ENCODE measurements at regions not wholly inside any gene's neighbourhood (a gene's known extent, or its start where the extent isn't known, plus 50 kb on each side); places are given as distances from the start of the nearest gene placed in this dataset.
A peak's percentile ranks its signal among the peaks of the same experiment; 100 is the strongest.
"Not testable (repeated sequence)": the region's sequence is repeated elsewhere in the genome, so short reads cannot be mapped to it uniquely, and the experiment has no call there.

GRCh38 chr2:156959481-156959880 is 298.0 kb upstream of the GALNT5 start:
- H3K4me3 ChIP-seq (ENCODE audit: low read depth, low read length): no peak overlapping the region
- H3K27ac ChIP-seq: no peak overlapping the region
- no peaks in the 10 kb centered on the region for H3K27me3 ChIP-seq (ENCODE audit: insufficient read depth, low read depth, severe bottlenecking)
- no peak for TF ChIP-seq CTCF (IDR thresholded peaks at IDR 0.05; ENCODE audit: low read depth, low read length)
- peaks cover 12% of the 10 kb centered on the region for H3K9me3 ChIP-seq (ENCODE audit: severe bottlenecking)
- H3K36me3 ChIP-seq: no peaks in the 10 kb centered on the region
- no peak for DNase-seq

GRCh38 chr2:156982615-156983014 is 274.9 kb upstream of the GALNT5 start:
- DNase-seq: no peak
- H3K36me3 ChIP-seq: no peaks in the 10 kb centered on the region
- no peak for TF ChIP-seq CTCF (IDR thresholded peaks at IDR 0.05; ENCODE audit: low read depth, low read length)
- H3K27me3 ChIP-seq (ENCODE audit: insufficient read depth, low read depth, severe bottlenecking): no peaks in the 10 kb centered on the region
- no peaks in the 10 kb centered on the region for H3K9me3 ChIP-seq (ENCODE audit: severe bottlenecking)
- no peak overlapping the region for H3K4me3 ChIP-seq (ENCODE audit: low read depth, low read length)
- H3K27ac ChIP-seq: no peak overlapping the region

GRCh38 chr2:156986339-156986988 is 271.0 kb upstream of the GALNT5 start:
- Histone ChIP-seq H3K4me3 (ENCODE audit: low read depth, low read length) (no peak overlapping the region), H3K27me3 (ENCODE audit: insufficient read depth, low read depth, severe bottlenecking) (no peaks in the 10 kb centered on the region), H3K9me3 (ENCODE audit: severe bottlenecking) (no peaks in the 10 kb centered on the region), H3K36me3 (no peaks in the 10 kb centered on the region), H3K27ac (no peak overlapping the region)
- peak; percentile 12 for DNase-seq
- TF ChIP-seq CTCF (IDR thresholded peaks at IDR 0.05; ENCODE audit: low read depth, low read length): no peak

GRCh38 chr2:156999661-157000060 is 257.8 kb upstream of the GALNT5 start:
- no peaks in the 10 kb centered on the region for H3K9me3 ChIP-seq (ENCODE audit: severe bottlenecking)
- no peaks in the 10 kb centered on the region for H3K27me3 ChIP-seq (ENCODE audit: insufficient read depth, low read depth, severe bottlenecking)
- no peaks in the 10 kb centered on the region for H3K36me3 ChIP-seq
- DNase-seq: no peak
- no peak for TF ChIP-seq CTCF (IDR thresholded peaks at IDR 0.05; ENCODE audit: low read depth, low read length)
- no peak overlapping the region for H3K27ac ChIP-seq
- H3K4me3 ChIP-seq (ENCODE audit: low read depth, low read length): no peak overlapping the region

GRCh38 chr2:157004789-157005188 is 252.7 kb upstream of the GALNT5 start:
- H3K9me3 ChIP-seq (ENCODE audit: severe bottlenecking): no peaks in the 10 kb centered on the region
- no peaks in the 10 kb centered on the region for H3K36me3 ChIP-seq
- no peaks in the 10 kb centered on the region for H3K27me3 ChIP-seq (ENCODE audit: insufficient read depth, low read depth, severe bottlenecking)
- no peak overlapping the region for H3K27ac ChIP-seq
- DNase-seq: no peak
- TF ChIP-seq CTCF (IDR thresholded peaks at IDR 0.05; ENCODE audit: low read depth, low read length): no peak
- H3K4me3 ChIP-seq (ENCODE audit: low read depth, low read length): no peak overlapping the region

- Histone ChIP-seq H3K4me3 (ENCODE audit: low read depth, low read length) (no peak overlapping the region), H3K27me3 (ENCODE audit: insufficient read depth, low read depth, severe bottlenecking) (no peaks in the 10 kb centered on the region), H3K27ac (no peak overlapping the region), H3K9me3 (ENCODE audit: severe bottlenecking) (no peaks in the 10 kb centered on the region), H3K36me3 (no peaks in the 10 kb centered on the region)
- DNase-seq: no peak
- TF ChIP-seq CTCF (IDR thresholded peaks at IDR 0.05; ENCODE audit: low read depth, low read length): no peak
Measured at GRCh38 chr2:157015015-157015575, 242.4 kb upstream of the GALNT5 start.

- not testable (repeated sequence) for H3K27ac ChIP-seq; H3K9me3 ChIP-seq (ENCODE audit: severe bottlenecking); H3K4me3 ChIP-seq (ENCODE audit: low read depth, low read length); H3K36me3 ChIP-seq; DNase-seq; H3K27me3 ChIP-seq (ENCODE audit: insufficient read depth, low read depth, severe bottlenecking)
Measured at GRCh38 chr2:157023264-157023663, 234.2 kb upstream of the GALNT5 start.
